Transverse colon (tissue), 4 donors: ENCODE measurements at regions not wholly inside any gene's neighbourhood (a gene's known extent, or its start where the extent isn't known, plus 50 kb on each side); places are given as distances from the start of the nearest gene placed in this dataset.

ENCODE experiments used
- CTCF ChIP-seq, 5 experiments: fragments of 200-600 bp in 3 of 5; fragments of 450-650 bp in 2 of 5; sonication (generic) in 3 of 5; IDR thresholded peaks; 1 replicate in 2 of 5; 2 replicates in 3 of 5; pipeline ENCODE4 v1.5.1; 2016 to 2017; ENCODE audit warnings: antibody characterized with exemption in 5 of 5, inconsistent platforms in 3 of 5, mild to moderate bottlenecking in 2 of 5, moderate library complexity in 1 of 5
- POLR2A ChIP-seq: fragments of 450-650 bp; IDR thresholded peaks from one replicate; pipeline ENCODE4 v1.6.1; 2016; ENCODE audit warnings: antibody characterized with exemption, mild to moderate bottlenecking, moderate library complexity
- POLR2AphosphoS5 ChIP-seq, 3 donors: sonication (generic); formaldehyde crosslinking; IDR thresholded peaks; one replicate each; pipeline ENCODE4 v1.6.1; 2016; ENCODE audit warnings: antibody characterized with exemption in 3 of 3

GRCh38 chr3:74426571-74426970 lies 187.9 kb downstream of the CNTN3 start:
- TF ChIP-seq POLR2A (no peak), CTCF (IDR thresholded peaks at IDR 0.05) (no peak), POLR2AphosphoS5 (IDR thresholded peaks at IDR 0.05) (no peak)
